ENCODE measurements at regions not wholly inside any gene's neighbourhood (a gene's known extent, or its start where the extent isn't known, plus 50 kb on each side); places are given as distances from the start of the nearest gene placed in this dataset.

- no peak for DNase-seq
Observed at GRCh38 chrX:39755143-39756032, 342.4 kb downstream of the BCOR start.

- DNase-seq = no peak
Observed at GRCh38 chrX:39756086-39756883, 341.5 kb downstream of the BCOR start.

- DNase-seq = no peak
Observed at GRCh38 chrX:39757971-39758370, 339.8 kb downstream of the BCOR start.

- DNase-seq = no peak
Observed at GRCh38 chrX:39758791-39759525, 338.8 kb downstream of the BCOR start.

GRCh38 chrX:39759526-39760224, 338.1 kb downstream of the BCOR start:
- DNase-seq = no peak

DNA sequence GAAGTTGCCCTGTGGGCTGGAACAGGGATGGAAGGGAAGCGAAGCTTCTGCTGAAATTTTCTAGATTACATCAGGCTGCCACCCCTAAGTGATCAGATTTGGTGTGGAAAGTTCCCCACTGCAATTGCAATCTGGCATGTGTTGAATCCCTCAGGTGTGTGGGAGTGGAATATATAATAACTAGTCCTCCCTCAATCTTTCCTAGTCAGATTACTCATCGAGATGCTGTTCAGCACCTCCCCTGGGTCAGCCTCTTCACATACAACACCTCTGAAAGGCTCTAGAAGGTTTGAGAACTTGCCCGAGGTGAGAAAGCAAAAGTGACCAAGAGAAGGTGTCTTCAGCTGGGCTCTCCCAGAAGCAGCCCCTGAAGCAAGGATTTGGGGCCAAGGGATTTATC, 336.8 kb downstream of the BCOR start:
- no peak for DNase-seq

- DNase-seq = no peak
Observed at GRCh38 chrX:39762266-39762841, 335.4 kb downstream of the BCOR start.

DNA sequence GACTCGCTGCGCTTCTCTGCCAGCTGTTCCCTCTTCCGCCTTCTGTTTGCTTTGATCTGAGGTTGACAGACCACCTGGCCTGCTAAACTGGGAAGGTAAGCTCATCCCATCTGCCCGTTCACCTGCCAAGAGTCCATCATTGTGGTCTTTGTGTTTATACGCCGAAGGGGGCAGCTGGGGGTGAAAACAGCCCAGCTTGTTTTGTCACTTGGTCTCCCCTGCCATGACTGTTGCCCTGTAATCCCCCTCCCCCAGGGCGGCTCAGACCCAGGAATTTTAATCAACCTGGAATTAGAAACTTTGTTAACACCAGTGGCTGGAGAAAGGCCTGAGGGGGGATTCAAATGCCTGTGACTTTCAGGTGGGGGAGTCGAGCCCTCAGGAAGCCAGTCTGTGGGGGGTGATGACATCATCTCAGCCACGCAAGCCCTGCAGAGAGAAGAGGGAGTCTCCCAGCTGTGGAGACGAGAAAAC, 333.3 kb downstream of the BCOR start:
- no peak for DNase-seq

- no peak for DNase-seq
Observed at GRCh38 chrX:39765327-39765726, 332.4 kb downstream of the BCOR start.

GRCh38 chrX:39766085-39766726, 331.6 kb downstream of the BCOR start:
- DNase-seq = no peak

GRCh38 chrX:39766855-39767254, 330.9 kb downstream of the BCOR start:
- DNase-seq = no peak

DNA sequence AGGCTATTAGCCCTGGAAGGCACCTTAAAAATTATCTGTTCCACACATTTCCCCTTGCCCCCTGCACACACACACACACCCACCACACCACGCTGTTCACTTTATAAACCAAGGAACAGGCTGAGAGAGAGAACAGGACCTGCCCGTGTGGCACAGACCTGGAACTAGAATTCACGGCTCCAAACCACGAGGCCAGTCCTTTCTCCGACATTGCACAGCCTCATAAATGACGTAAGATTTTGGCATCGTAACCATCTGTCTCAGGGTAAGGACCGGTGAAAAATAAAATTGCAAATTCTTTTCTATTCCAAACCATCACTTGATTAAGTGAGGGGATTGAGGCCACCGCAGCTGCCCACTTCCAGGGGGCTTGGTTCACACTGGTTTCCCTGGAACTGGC, 330.3 kb downstream of the BCOR start:
- DNase-seq = no peak

DNA sequence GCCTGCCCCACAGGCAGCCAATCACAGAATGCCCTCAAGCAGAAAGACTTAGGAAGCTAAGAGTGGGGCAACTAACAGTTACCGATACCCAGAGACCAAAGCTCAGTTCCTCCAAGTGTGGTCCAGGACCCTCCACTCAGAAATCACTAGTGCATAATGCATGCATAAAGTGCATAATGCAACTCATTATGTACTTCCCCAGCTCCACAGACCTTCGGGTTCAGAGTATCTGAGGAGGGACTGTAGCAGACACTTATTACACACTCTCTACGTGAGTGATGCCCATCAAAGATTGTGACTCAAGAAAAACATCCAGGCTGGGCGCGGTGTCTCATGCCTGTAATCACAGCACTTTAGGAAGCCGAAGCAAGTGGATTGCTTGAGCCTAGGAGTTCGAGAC, 328.0 kb downstream of the BCOR start:
- DNase-seq = no peak

DNA sequence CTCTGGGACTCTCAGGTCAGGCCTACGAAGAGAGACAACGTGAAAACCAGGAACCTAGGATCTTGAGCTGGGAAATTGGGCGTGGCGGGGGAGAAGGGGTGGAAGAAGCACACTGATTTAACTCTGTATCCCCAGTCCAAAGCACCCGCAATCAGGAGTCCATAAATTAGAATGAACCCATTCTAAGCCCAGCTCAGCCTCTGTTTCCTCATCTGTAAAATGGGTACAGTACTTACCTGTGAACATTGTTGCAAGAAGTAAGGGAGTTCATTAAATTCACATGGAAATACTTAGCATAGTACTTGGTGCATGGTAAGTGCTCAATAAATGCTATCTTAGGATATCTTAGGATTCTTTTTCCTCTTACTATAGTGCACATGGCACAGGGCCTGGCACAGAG, 326.7 kb downstream of the BCOR start:
- DNase-seq = no peak

GRCh38 chrX:39772057-39772832, 325.5 kb downstream of the BCOR start:
- peak; percentile 89 for DNase-seq

DNA sequence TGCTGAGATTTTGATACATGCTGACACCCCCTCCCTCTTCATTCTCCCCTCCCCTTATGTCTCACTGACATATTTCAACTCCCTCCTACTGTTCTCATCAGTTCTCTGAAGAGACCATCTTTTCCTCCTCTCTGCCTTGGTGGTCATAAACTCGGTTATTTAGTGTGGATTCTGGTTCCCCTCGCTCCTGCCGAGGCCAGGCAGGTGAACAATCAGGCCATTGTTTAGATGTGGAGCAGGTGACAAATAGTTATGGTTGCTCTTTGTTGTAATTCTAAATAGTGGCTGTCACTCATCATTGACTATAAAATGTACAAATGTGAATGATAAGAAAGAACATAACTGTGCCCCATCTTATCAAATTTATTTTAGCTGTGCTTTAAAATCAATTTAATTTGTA, 324.6 kb downstream of the BCOR start:
- DNase-seq = no peak

- peak; percentile 40 for DNase-seq
Observed at GRCh38 chrX:39773923-39774773, 323.6 kb downstream of the BCOR start.

DNA sequence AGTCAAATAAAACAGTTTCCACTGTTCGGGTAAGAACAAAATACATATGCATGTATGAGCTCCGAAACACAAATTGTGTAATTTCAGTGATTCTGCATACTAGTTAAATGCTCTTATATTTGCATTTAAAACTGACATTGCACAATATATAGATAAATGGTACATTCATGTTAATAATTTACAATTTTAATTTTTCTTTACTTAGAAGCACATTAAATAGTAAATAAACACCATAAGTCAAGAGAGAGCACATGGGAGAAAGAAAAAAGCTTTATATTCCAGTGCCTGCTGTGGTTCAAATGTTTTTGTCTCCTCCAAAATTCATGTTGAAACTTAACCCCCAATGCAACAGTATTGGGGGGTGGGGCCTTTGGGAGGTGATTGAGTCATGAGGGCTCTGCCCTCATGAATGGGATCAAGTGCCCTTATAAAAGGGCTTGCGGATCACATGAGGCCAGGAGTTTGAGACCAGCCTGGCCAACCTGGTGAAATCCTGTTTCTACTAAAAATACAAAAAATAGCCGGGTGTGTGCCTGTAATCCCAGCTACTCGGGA, 322.9 kb downstream of the BCOR start:
- DNase-seq = no peak

DNA sequence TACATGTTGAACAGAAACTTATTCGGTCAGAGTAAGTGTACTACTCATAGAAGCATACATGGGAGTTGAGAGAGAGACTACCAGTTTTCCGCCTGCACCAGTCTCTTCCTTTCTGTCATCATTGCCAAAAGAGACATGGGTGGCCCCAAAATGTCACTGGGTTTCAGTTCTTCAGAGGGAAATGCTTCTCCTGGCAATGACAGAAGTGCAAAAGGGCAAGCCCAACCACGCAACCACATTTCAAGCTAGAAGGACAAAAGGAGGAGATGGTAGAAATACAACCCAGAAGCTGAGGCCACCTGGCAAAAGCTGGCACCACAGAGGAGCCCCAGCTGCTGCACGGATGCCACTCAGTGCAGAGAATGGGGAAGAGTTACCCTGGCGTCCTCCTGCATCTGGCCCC, 320.1 kb downstream of the BCOR start:
- peak; percentile 10 for DNase-seq
